Esophagus muscularis mucosa (tissue), 3 donors: ENCODE measurements at regions not wholly inside any gene's neighbourhood (a gene's known extent, or its start where the extent isn't known, plus 50 kb on each side); places are given as distances from the start of the nearest gene placed in this dataset.

Source experiments
- CTCF ChIP-seq, 3 experiments: fragments of 200-600 bp in 2 of 3; fragments of 450-650 bp in 1 of 3; sonication (generic) in 2 of 3; IDR thresholded peaks; one replicate each; pipeline ENCODE4 v1.5.1; 2017 to 2019; ENCODE audit warnings: antibody characterized with exemption in 3 of 3, mild to moderate bottlenecking in 2 of 3, moderate library complexity in 1 of 3
- EP300 ChIP-seq: sonication (generic); formaldehyde crosslinking; IDR thresholded peaks from one replicate; pipeline ENCODE4 v1.6.1; 2017; ENCODE audit warnings: antibody characterized with exemption

GRCh38 chr15:39326306-39326975, 254.4 kb upstream of the THBS1 start:
- no peak for TF ChIP-seq CTCF (IDR thresholded peaks at IDR 0.05)
- TF ChIP-seq EP300 = no peak
